ENCODE measurements at regions not wholly inside any gene's neighbourhood (a gene's known extent, or its start where the extent isn't known, plus 50 kb on each side); places are given as distances from the start of the nearest gene placed in this dataset.
A peak's percentile ranks its signal among the peaks of the same experiment; 100 is the strongest.
"Not testable (repeated sequence)": the region's sequence is repeated elsewhere in the genome, so short reads cannot be mapped to it uniquely, and the experiment has no call there.

GRCh38 chr6:6724539-6725467 is 136.3 kb downstream of the LY86 start:
- peak; percentile 92 for DNase-seq

GRCh38 chr6:6725468-6726209 is 137.1 kb downstream of the LY86 start:
- DNase-seq = no peak

- DNase-seq = no peak
Observed at GRCh38 chr6:6728169-6728941, 139.8 kb downstream of the LY86 start.

GRCh38 chr6:6729971-6730370 is 141.5 kb downstream of the LY86 start:
- no peak for DNase-seq

GRCh38 chr6:6730831-6731230 is 142.3 kb downstream of the LY86 start:
- DNase-seq = peak; percentile 91

- peak; percentile 85 for DNase-seq
Observed at GRCh38 chr6:6734479-6735465, 146.3 kb downstream of the LY86 start.

- DNase-seq = peak; percentile 77
Observed at GRCh38 chr6:6736791-6737654, 148.5 kb downstream of the LY86 start.

- no peak for DNase-seq
Observed at GRCh38 chr6:6737671-6738070, 149.2 kb downstream of the LY86 start.

GRCh38 chr6:6738108-6738507 is 149.6 kb downstream of the LY86 start:
- no peak for DNase-seq

- DNase-seq = no peak
Observed at GRCh38 chr6:6738922-6739716, 150.6 kb downstream of the LY86 start.

GRCh38 chr6:6740595-6740994 is 152.1 kb downstream of the LY86 start:
- no peak for DNase-seq

GRCh38 chr6:6741264-6741663 is 152.7 kb downstream of the LY86 start:
- no peak for DNase-seq

GRCh38 chr6:6742535-6742934 is 154.0 kb downstream of the LY86 start:
- no peak for DNase-seq

- no peak for DNase-seq
Observed at GRCh38 chr6:6744551-6744950, 156.0 kb downstream of the LY86 start.

GRCh38 chr6:6745637-6746332 is 157.3 kb downstream of the LY86 start:
- not testable (repeated sequence) for DNase-seq

GRCh38 chr6:6746333-6746969 is 157.9 kb downstream of the LY86 start:
- peak; percentile 92 for DNase-seq

GRCh38 chr6:6746970-6747338 is 158.4 kb downstream of the LY86 start:
- no peak for DNase-seq

- DNase-seq = no peak
Observed at GRCh38 chr6:6747371-6747770, 158.9 kb downstream of the LY86 start.
